Astrocyte (in vitro differentiated cells and primary cell): ENCODE measurements at regions not wholly inside any gene's neighbourhood (a gene's known extent, or its start where the extent isn't known, plus 50 kb on each side); places are given as distances from the start of the nearest gene placed in this dataset.
A peak's percentile ranks its signal among the peaks of the same experiment; 100 is the strongest.

Source experiments
- DNase-seq: peaks from one replicate; pipeline ENCODE4 v3.0.0-alpha.2; 2010; ENCODE audit warnings: low read depth
- FAIRE-seq: peaks from 2 replicates; lab custom pipeline; 2011; peaks lifted over from hg19 to GRCh38; lab: Jason Lieb, UNC
- H2AFZ ChIP-seq: 2 replicates; pipeline ENCODE4 v1.6.0; 2012; ENCODE audit warnings: low read depth, low read length, inconsistent platforms
- H3K27ac ChIP-seq: 2 replicates; pipeline ENCODE4 v1.5.1; 2011; ENCODE audit warnings: low read depth, low read length, inconsistent platforms
- H3K27me3 ChIP-seq: 2 replicates; pipeline ENCODE4 v1.6.0; 2011; ENCODE audit warnings: low read length, inconsistent platforms; ENCODE audit not compliant: insufficient read depth
- H3K36me3 ChIP-seq: 2 replicates; pipeline ENCODE4 v1.5.1; 2011; ENCODE audit warnings: low read length, inconsistent platforms; ENCODE audit not compliant: insufficient read depth
- H3K4me1 ChIP-seq: 2 replicates; pipeline ENCODE4 v1.5.1; 2011; ENCODE audit warnings: low read length, inconsistent platforms; ENCODE audit not compliant: insufficient read depth
- H3K4me2 ChIP-seq: 2 replicates; pipeline ENCODE4 v1.6.0; 2012; ENCODE audit warnings: low read length, inconsistent platforms
- H3K4me3 ChIP-seq: 2 replicates; pipeline ENCODE4 v1.5.1; 2011; ENCODE audit warnings: low read depth, mild to moderate bottlenecking, low read length, inconsistent platforms; ENCODE audit not compliant: insufficient read depth
- H3K79me2 ChIP-seq: 2 replicates; pipeline ENCODE4 v1.6.0; 2012; ENCODE audit warnings: mild to moderate bottlenecking, low read length, inconsistent platforms; ENCODE audit not compliant: insufficient read depth
- H3K9ac ChIP-seq: 2 replicates; pipeline ENCODE4 v1.6.0; 2012; ENCODE audit warnings: mild to moderate bottlenecking, low read length, inconsistent platforms
- H3K9me3 ChIP-seq: 2 replicates; pipeline ENCODE4 v1.5.1; 2012; ENCODE audit warnings: low read depth, mild to moderate bottlenecking, low read length, inconsistent platforms; ENCODE audit not compliant: insufficient read depth
- H4K20me1 ChIP-seq: 2 replicates; pipeline ENCODE4 v1.6.0; 2012; ENCODE audit warnings: low read length, inconsistent platforms; ENCODE audit not compliant: insufficient read depth
- H3K27ac Mint-ChIP-seq: one replicate; pipeline ENCODE4 v1.8.0; 2021; ENCODE audit warnings: mild to moderate bottlenecking, mixed read lengths; ENCODE audit not compliant: unreplicated experiment
- H3K27me3 Mint-ChIP-seq: one replicate; pipeline ENCODE4 v1.8.0; 2021; ENCODE audit warnings: low read depth, mixed read lengths; ENCODE audit not compliant: unreplicated experiment
- H3K36me3 Mint-ChIP-seq: one replicate; pipeline ENCODE4 v1.8.0; 2021; ENCODE audit warnings: low read depth, mixed read lengths; ENCODE audit not compliant: unreplicated experiment
- H3K4me1 Mint-ChIP-seq: one replicate; pipeline ENCODE4 v1.8.0; 2021; ENCODE audit warnings: low read depth, mixed read lengths; ENCODE audit not compliant: unreplicated experiment
- H3K4me3 Mint-ChIP-seq: one replicate; pipeline ENCODE4 v1.8.0; 2021; ENCODE audit warnings: mild to moderate bottlenecking, moderate library complexity, mixed read lengths; ENCODE audit not compliant: unreplicated experiment
- H3K9me3 Mint-ChIP-seq: one replicate; pipeline ENCODE4 v1.8.0; 2021; ENCODE audit warnings: mild to moderate bottlenecking, mixed read lengths; ENCODE audit not compliant: unreplicated experiment
- CTCF ChIP-seq: IDR thresholded peaks from 2 replicates; pipeline ENCODE4 v1.5.1; 2011; ENCODE audit warnings: low read depth, mild to moderate bottlenecking, inconsistent platforms, low read length, moderate library complexity; ENCODE audit not compliant: insufficient read depth
- EZH2 ChIP-seq: IDR thresholded peaks from 2 replicates; pipeline ENCODE4 v1.6.1; 2012; ENCODE audit warnings: mild to moderate bottlenecking, low read length, inconsistent platforms; ENCODE audit not compliant: insufficient read depth

GRCh38 chr1:82153752-82154151 lies 353.0 kb downstream of the ADGRL2 start:
- Histone ChIP-seq H3K27me3 (no peaks in the 10 kb centered on the region), H3K9me3 (no peaks in the 10 kb centered on the region), H3K9ac (no peak overlapping the region), H3K27ac (no peak overlapping the region), H3K79me2 (no peaks in the 10 kb centered on the region), H4K20me1 (no peaks in the 10 kb centered on the region), H3K4me1 (no peaks in the 10 kb centered on the region), H3K36me3 (no peaks in the 10 kb centered on the region), H3K4me2 (no peak overlapping the region), H2AFZ (no peak overlapping the region), H3K4me3 (no peak overlapping the region)
- no peaks in the 10 kb centered on the region for H3K36me3 Mint-ChIP-seq
- H3K9me3 Mint-ChIP-seq, result peaks cover 8% of the 10 kb centered on the region
- no peak overlapping the region for H3K4me3 Mint-ChIP-seq
- peaks cover 5% of the 10 kb centered on the region for H3K27me3 Mint-ChIP-seq
- peaks cover 11% of the 10 kb centered on the region for H3K4me1 Mint-ChIP-seq
- FAIRE-seq (no peak), DNase-seq (no peak)
- H3K27ac Mint-ChIP-seq, result no peak overlapping the region
- TF ChIP-seq EZH2, result no peak
- no peak for TF ChIP-seq CTCF

- H3K27ac Mint-ChIP-seq, result no peak overlapping the region
Measured at GRCh38 chr1:82153272-82153629, 352.5 kb downstream of the ADGRL2 start.

More at GRCh38 chr1:82153272-82153629, 352.5 kb downstream of the ADGRL2 start:
- H3K4me1 ChIP-seq, result no peaks in the 10 kb centered on the region
- H3K4me3 Mint-ChIP-seq, result no peak overlapping the region
- no peaks in the 10 kb centered on the region for H3K27me3 ChIP-seq
- H3K27ac ChIP-seq, result no peak overlapping the region
- DNase-seq (peak; percentile 47), FAIRE-seq (no peak)
- H3K4me2 ChIP-seq, result no peak overlapping the region
- peaks cover 8% of the 10 kb centered on the region for H3K9me3 Mint-ChIP-seq
- no peak overlapping the region for H3K4me3 ChIP-seq
- no peak overlapping the region for H3K9ac ChIP-seq
- H3K36me3 Mint-ChIP-seq, result no peaks in the 10 kb centered on the region
- no peaks in the 10 kb centered on the region for H3K36me3 ChIP-seq
- H3K9me3 ChIP-seq, result no peaks in the 10 kb centered on the region
- peaks cover 11% of the 10 kb centered on the region for H3K4me1 Mint-ChIP-seq
- no peaks in the 10 kb centered on the region for H3K79me2 ChIP-seq
- no peak overlapping the region for H2AFZ ChIP-seq
- peaks cover 5% of the 10 kb centered on the region for H3K27me3 Mint-ChIP-seq
- TF ChIP-seq CTCF, result no peak
- TF ChIP-seq EZH2, result no peak
- H4K20me1 ChIP-seq, result no peaks in the 10 kb centered on the region
